GM10266 (cell line): ENCODE measurements at regions not wholly inside any gene's neighbourhood (a gene's known extent, or its start where the extent isn't known, plus 50 kb on each side); places are given as distances from the start of the nearest gene placed in this dataset.

Source experiments
- DNase-seq: peaks from one replicate; pipeline ENCODE4 v3.0.0; 2012; ENCODE audit errors: extremely low spot score
- TF ChIP-seq, protein P1 (sequence below): IDR thresholded peaks from 2 replicates; pipeline ENCODE4 v1.5.1; 2012; ENCODE audit warnings: mild to moderate bottlenecking, low read depth; ENCODE audit not compliant: control insufficient read depth, insufficient read depth; ENCODE audit errors: missing control alignments

DNA sequence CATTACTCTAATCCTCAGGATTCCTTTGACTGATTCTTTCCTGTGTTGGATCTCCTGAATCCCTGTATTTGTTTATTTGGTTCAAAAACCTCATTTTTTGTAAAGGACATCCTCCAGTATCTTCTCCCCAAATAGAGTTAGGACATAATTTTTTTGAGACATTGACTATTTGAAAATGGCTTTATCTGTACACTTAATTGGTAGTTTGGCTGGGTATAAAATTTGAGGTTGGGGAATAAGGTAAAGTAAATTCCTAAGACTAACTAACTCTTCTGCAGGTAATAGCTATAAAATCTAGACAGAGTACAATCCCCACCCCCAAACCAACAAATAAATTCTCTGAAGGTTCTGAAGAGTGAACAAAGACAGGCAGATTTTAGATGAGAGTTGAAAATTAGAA, 114.4 kb downstream of the CTTN start:
- TF ChIP-seq, protein P1, sequence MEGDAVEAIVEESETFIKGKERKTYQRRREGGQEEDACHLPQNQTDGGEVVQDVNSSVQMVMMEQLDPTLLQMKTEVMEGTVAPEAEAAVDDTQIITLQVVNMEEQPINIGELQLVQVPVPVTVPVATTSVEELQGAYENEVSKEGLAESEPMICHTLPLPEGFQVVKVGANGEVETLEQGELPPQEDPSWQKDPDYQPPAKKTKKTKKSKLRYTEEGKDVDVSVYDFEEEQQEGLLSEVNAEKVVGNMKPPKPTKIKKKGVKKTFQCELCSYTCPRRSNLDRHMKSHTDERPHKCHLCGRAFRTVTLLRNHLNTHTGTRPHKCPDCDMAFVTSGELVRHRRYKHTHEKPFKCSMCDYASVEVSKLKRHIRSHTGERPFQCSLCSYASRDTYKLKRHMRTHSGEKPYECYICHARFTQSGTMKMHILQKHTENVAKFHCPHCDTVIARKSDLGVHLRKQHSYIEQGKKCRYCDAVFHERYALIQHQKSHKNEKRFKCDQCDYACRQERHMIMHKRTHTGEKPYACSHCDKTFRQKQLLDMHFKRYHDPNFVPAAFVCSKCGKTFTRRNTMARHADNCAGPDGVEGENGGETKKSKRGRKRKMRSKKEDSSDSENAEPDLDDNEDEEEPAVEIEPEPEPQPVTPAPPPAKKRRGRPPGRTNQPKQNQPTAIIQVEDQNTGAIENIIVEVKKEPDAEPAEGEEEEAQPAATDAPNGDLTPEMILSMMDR = no peak
- DNase-seq = no peak

DNA sequence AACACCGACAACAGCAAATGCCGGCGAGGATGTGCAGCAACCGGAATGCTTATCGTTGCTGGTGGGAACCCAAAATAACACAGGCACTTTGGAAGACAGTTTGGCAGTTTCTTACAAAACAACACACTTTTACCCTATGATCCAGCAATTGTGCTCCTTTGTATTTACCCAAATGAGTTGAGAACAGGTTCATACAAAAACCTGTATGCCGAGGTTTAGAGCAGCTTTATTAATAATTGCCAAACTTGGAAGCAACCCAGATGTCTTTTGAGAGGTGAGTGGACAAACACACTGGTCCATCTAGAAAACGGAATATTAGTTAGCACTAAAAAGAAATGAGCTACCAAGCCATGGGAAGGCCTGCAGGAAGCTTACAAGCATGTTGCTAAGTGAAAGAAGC, 118.9 kb downstream of the CTTN start:
- TF ChIP-seq, protein P1 = no peak
- DNase-seq = no peak

DNA sequence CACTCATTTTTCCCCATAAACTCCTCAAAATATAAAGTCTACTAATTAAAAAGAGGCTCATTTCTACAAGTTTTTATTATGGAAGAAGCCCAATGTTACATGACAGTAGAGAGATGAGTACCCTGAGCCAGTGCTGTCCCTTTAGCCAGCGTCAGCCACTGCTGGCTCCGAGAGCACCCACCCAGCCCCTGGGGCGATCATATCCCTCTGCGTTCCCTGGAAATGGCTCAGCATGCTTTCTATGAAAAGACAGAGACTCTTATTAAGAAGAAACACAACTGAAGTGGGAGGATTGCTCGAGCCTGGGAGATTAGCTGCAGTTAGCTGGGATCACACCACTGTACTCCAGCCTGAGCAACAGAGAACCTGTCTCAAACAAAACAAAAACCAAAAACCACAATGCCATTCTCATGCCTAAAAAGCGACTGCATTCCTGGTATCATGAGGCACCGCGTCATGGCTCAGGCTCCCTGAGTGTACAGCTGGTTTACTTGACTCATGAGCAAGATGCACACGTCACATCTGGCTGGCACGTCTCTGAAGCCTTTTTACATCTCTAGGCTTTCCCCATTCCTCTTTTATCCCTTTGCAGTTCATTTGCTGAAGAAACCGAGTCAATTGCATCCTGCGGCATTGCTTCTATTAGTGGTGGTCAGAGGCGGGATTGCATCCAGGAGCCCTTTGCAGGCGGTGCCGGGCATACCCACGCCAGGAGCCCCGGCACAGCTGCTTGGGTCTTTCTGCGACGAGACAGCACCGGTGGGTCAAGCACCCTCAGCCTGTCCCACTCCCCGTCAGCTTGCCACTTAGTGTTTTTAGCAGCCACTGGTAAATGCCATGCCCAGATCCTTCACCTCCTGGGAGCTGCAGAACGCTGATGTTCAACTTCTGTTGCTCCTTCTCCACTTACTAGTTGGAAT, 119.9 kb downstream of the CTTN start:
- TF ChIP-seq, protein P1 = no peak
- DNase-seq = no peak

DNA sequence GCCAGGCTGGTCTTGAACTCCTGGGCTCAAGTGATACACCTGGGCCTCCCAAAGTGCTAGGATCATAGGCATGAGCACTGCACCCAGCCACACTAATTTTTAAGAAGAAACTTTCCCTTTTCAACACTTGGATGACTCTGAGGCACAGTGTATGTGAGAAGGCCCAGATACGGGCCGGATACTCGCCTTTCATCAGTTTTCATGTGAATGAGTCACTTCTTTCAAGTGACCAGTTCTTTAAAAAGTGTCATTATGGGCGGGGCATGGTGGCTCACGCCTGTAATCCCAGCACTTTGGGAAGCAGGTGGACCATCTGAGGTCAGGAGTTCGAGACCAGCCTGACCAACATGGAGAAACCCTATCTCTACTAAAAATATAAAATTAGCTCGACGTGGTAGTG, 120.8 kb downstream of the CTTN start:
- TF ChIP-seq, protein P1 = no peak
- DNase-seq = no peak

DNA sequence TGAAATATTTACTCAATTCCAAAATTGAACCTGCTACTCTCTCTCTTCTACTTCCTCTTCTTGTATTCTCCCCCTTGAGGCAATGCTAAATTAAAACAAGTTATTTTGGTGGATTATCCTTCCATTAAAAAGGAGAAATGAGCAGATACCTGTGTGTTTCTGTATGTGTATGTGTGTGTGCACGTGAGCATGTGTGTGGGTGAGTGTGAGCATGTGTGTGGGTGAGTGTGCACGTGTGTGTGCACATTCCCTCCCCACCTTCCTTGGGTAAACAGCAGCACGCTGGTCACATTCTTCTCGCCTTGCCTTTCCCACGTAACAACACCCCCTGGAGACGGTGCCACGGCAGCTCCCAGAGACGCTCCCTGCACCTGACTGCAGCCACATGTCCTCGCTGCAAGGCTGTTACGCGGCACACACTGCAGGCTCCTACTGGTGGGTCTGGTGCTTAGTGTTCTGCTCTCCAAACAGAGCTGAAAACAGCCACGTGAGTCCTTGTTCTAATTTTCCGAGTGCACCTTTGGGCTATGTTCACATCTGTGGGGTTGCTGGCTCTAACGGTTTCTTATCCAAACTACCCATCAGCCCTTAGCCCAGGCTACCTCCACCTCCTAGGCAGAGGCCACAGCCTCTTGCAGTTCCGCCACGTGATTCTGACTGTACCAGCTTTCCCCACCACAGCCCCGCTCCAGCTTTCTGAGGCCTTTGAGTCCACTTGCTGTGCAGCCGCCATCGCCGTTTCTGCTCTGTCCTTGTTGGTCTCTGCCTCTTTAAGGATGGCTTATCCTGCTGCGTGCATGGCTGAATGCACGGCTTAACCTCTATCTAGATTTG, 123.4 kb downstream of the CTTN start:
- TF ChIP-seq, protein P1 = no peak
- no peak for DNase-seq

DNA sequence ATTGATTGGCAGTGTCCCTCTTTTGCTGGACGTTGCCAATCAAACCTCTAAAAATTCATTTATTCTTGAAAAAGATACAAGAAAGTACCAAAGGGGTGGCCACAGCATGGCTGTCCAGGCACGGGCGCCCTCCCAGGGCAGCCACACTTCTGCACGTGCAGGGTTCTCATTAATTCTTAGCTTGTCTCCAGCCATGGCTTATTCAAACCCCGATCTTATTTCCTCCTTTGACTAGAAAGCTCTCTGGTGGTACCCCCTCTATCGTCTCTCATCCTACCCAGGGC, 123.9 kb downstream of the CTTN start:
- TF ChIP-seq, protein P1 = no peak
- no peak for DNase-seq

DNA sequence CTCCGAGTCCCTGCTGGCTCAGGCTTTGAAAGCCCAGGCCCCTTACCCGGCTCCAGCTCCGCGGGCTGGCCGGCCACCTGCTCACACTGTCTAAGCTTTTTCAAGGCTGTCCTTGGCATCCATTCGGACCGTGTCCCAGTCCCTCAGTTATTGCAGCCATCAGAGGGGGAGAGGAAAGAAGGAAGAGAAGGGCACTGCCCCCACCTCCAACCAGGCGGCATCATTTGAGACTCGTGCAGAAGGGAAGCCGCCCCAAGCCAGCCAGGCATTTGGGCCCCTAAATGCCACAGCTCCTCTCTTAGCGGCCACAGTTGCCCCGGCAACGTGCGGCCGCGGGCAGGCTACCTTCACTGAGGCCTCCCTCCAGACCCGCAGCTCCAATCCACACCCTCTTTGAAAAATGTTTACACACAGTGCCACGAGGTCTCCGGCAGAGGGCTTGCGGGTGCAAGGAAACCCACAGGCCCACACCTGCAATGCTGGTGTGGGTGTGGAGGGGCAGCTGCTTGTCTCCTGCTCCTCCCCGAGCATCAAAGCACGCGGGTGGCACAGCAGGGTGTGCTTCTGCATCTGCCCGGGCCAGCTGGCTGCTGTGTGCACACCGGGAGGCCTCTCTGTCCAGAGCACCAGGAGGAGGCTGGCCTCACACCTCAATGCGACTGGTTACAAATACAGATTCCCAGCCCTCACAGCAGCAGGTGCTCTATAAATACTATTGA, 124.4 kb downstream of the CTTN start:
- TF ChIP-seq, protein P1 = no peak
- no peak for DNase-seq
